Brain pericyte (primary cell): ENCODE measurements at regions not wholly inside any gene's neighbourhood (a gene's known extent, or its start where the extent isn't known, plus 50 kb on each side); places are given as distances from the start of the nearest gene placed in this dataset.
"Not testable (repeated sequence)": the region's sequence is repeated elsewhere in the genome, so short reads cannot be mapped to it uniquely, and the experiment has no call there.

ENCODE experiments used
- DNase-seq: peaks from one replicate; pipeline ENCODE4 v3.0.0-alpha.2; 2012; ENCODE audit warnings: low read depth, low spot score

GRCh38 chr1:120278259-120278610 lies 101.9 kb upstream of the SEC22B start:
- DNase-seq = not testable (repeated sequence)

GRCh38 chr1:120277428-120278258 lies 101.3 kb upstream of the SEC22B start:
- DNase-seq = not testable (repeated sequence)

GRCh38 chr1:120276710-120277109 lies 100.4 kb upstream of the SEC22B start:
- not testable (repeated sequence) for DNase-seq

- DNase-seq = not testable (repeated sequence)
These were observed 98.1 kb upstream of the SEC22B start for GRCh38 chr1:120274438-120274837.

- DNase-seq = not testable (repeated sequence)
These were observed 97.0 kb upstream of the SEC22B start for GRCh38 chr1:120273363-120273762.

- not testable (repeated sequence) for DNase-seq
These were observed 95.9 kb upstream of the SEC22B start for GRCh38 chr1:120272242-120272641.

- DNase-seq = not testable (repeated sequence)
These were observed 95.4 kb upstream of the SEC22B start for GRCh38 chr1:120271561-120272221.

- DNase-seq = not testable (repeated sequence)
These were observed 91.7 kb upstream of the SEC22B start for GRCh38 chr1:120267894-120268551.

GRCh38 chr1:120264564-120264963 lies 88.2 kb upstream of the SEC22B start:
- DNase-seq = not testable (repeated sequence)

- not testable (repeated sequence) for DNase-seq
These were observed 86.8 kb upstream of the SEC22B start for GRCh38 chr1:120262791-120263751.

GRCh38 chr1:120257778-120258105 lies 81.4 kb upstream of the SEC22B start:
- not testable (repeated sequence) for DNase-seq

- DNase-seq = not testable (repeated sequence)
These were observed 80.9 kb upstream of the SEC22B start for GRCh38 chr1:120257064-120257777.

GRCh38 chr1:120250756-120251155 lies 74.4 kb upstream of the SEC22B start:
- not testable (repeated sequence) for DNase-seq

- DNase-seq = not testable (repeated sequence)
These were observed 72.6 kb upstream of the SEC22B start for GRCh38 chr1:120248726-120249427.

- DNase-seq = not testable (repeated sequence)
These were observed 71.9 kb upstream of the SEC22B start for GRCh38 chr1:120248203-120248602.

GRCh38 chr1:120243867-120244266 lies 67.5 kb upstream of the SEC22B start:
- not testable (repeated sequence) for DNase-seq

- DNase-seq = not testable (repeated sequence)
These were observed 66.3 kb upstream of the SEC22B start for GRCh38 chr1:120242582-120242981.

- not testable (repeated sequence) for DNase-seq
These were observed 65.5 kb upstream of the SEC22B start for GRCh38 chr1:120241868-120242267.

GRCh38 chr1:120240181-120240580 lies 63.9 kb upstream of the SEC22B start:
- DNase-seq = not testable (repeated sequence)

GRCh38 chr1:120239351-120239750 lies 63.0 kb upstream of the SEC22B start:
- not testable (repeated sequence) for DNase-seq
